ENCODE measurements at regions not wholly inside any gene's neighbourhood (a gene's known extent, or its start where the extent isn't known, plus 50 kb on each side); places are given as distances from the start of the nearest gene placed in this dataset.

DNA sequence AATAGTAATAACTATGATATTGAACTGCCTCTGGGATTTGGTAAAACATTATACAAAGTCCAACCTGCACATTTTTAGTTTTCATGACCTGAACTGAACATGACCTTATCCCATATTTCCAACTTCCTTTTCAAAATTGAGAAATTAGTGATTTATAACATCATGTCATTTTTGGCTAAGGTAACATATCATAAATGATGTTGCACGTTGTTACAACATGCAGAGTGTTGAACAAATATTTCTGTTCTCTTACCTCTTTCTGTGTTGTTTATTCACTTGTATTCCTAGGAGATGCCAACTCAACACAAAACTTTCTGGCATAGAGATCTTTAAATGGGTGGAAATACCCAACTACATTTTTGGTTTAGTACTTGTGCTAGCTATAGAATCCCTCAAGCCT is 496.0 kb downstream of the SLC6A15 start:
- H3K27ac Mint-ChIP-seq = no peak overlapping the region
- H3K27me3 ChIP-seq (ENCODE audit: control insufficient read depth in 1 of 2, insufficient read depth in 2 of 2, low read length in 2 of 2) = no peaks in the 10 kb centered on the region
- TF ChIP-seq, protein P1, sequence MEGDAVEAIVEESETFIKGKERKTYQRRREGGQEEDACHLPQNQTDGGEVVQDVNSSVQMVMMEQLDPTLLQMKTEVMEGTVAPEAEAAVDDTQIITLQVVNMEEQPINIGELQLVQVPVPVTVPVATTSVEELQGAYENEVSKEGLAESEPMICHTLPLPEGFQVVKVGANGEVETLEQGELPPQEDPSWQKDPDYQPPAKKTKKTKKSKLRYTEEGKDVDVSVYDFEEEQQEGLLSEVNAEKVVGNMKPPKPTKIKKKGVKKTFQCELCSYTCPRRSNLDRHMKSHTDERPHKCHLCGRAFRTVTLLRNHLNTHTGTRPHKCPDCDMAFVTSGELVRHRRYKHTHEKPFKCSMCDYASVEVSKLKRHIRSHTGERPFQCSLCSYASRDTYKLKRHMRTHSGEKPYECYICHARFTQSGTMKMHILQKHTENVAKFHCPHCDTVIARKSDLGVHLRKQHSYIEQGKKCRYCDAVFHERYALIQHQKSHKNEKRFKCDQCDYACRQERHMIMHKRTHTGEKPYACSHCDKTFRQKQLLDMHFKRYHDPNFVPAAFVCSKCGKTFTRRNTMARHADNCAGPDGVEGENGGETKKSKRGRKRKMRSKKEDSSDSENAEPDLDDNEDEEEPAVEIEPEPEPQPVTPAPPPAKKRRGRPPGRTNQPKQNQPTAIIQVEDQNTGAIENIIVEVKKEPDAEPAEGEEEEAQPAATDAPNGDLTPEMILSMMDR (IDR thresholded peaks at IDR 0.05) = no peak
- H3K9me3 ChIP-seq (ENCODE audit: control insufficient read depth in 1 of 2, insufficient read depth in 1 of 2, low read length in 2 of 2) = no peaks in the 10 kb centered on the region
- no peak overlapping the region for H3K4me3 ChIP-seq (ENCODE audit: low read length)
- no peaks in the 10 kb centered on the region for H3K36me3 ChIP-seq (ENCODE audit: insufficient read depth, low read length)
- no peak for DNase-seq
- no peak overlapping the region for H3K27ac ChIP-seq (ENCODE audit: low read depth in 1 of 2, low read length in 2 of 2)
- intact Hi-C loops (cut with DNase I, micrococcal nuclease) = no loop called here
- H3K9me3 Mint-ChIP-seq = peaks cover 4% of the 10 kb centered on the region
- H3K36me3 Mint-ChIP-seq (ENCODE audit: low read depth) = no peaks in the 10 kb centered on the region
- H3K4me1 Mint-ChIP-seq (ENCODE audit: low read depth) = no peaks in the 10 kb centered on the region
- CTCF ChIA-PET = no interaction called here
- H3K4me1 ChIP-seq (ENCODE audit: insufficient read depth, low read length) = no peaks in the 10 kb centered on the region
- ATAC-seq (ENCODE audit: poor library complexity) = no peak
- H3K27me3 Mint-ChIP-seq = no peaks in the 10 kb centered on the region
- POLR2A ChIA-PET = no interaction called here
- H3K4me3 Mint-ChIP-seq = no peak overlapping the region

DNA sequence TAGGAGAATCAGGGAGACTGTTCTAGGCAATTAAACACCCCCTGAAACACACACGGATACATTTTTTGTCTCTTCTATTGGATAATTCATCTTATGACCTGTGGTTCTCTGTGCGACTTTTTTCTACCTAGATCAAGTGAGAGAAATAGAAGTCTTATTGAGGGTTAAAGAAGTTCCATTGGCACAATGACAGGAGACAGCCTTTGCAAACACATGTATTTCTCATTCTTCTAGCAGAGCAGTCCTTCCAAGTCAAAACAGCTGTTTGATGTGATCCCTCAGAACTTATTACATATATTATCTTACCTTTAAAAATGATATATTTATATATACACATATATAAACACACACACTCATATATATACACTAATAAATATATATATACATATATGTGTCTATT is 496.7 kb downstream of the SLC6A15 start:
- no peak overlapping the region for H3K27ac Mint-ChIP-seq
- no peak overlapping the region for H3K4me3 Mint-ChIP-seq
- intact Hi-C loops (cut with DNase I, micrococcal nuclease) = no loop called here
- Histone ChIP-seq H3K27ac (ENCODE audit: low read depth in 1 of 2, low read length in 2 of 2) (no peak overlapping the region), H3K27me3 (ENCODE audit: control insufficient read depth in 1 of 2, insufficient read depth in 2 of 2, low read length in 2 of 2) (no peaks in the 10 kb centered on the region), H3K9me3 (ENCODE audit: control insufficient read depth in 1 of 2, insufficient read depth in 1 of 2, low read length in 2 of 2) (no peaks in the 10 kb centered on the region), H3K4me1 (ENCODE audit: insufficient read depth, low read length) (no peaks in the 10 kb centered on the region), H3K4me3 (ENCODE audit: low read length) (no peak overlapping the region), H3K36me3 (ENCODE audit: insufficient read depth, low read length) (no peaks in the 10 kb centered on the region)
- ChIA-PET CTCF (no interaction called here), POLR2A (no interaction called here)
- H3K36me3 Mint-ChIP-seq (ENCODE audit: low read depth) = no peaks in the 10 kb centered on the region
- H3K4me1 Mint-ChIP-seq (ENCODE audit: low read depth) = no peaks in the 10 kb centered on the region
- H3K9me3 Mint-ChIP-seq = peaks cover 4% of the 10 kb centered on the region
- DNase-seq (no peak), ATAC-seq (ENCODE audit: poor library complexity) (no peak)
- TF ChIP-seq, protein P1 (IDR thresholded peaks at IDR 0.05) = no peak
- H3K27me3 Mint-ChIP-seq = no peaks in the 10 kb centered on the region

DNA sequence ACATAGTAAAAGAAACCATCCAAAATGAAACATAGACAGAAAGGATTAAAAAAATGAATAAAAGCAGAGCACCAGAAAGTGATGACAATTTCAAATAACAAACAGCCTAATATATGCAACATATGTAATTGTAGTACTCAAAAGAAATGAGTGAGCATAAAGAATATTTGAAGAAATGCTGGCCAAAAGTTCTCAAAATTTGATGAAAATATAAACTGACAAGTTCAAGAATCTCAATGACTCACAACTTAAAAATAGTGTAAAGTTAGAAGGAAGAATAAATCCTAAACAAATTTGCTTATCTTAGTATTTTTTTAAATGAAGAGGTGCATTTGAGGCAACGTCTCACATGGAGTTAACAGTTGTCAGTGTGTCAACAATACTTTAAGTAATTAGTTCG is 498.9 kb downstream of the SLC6A15 start:
- Histone ChIP-seq H3K27me3 (ENCODE audit: control insufficient read depth in 1 of 2, insufficient read depth in 2 of 2, low read length in 2 of 2) (no peaks in the 10 kb centered on the region), H3K4me3 (ENCODE audit: low read length) (no peak overlapping the region), H3K27ac (ENCODE audit: low read depth in 1 of 2, low read length in 2 of 2) (no peak overlapping the region), H3K36me3 (ENCODE audit: insufficient read depth, low read length) (no peaks in the 10 kb centered on the region), H3K4me1 (ENCODE audit: insufficient read depth, low read length) (no peaks in the 10 kb centered on the region), H3K9me3 (ENCODE audit: control insufficient read depth in 1 of 2, insufficient read depth in 1 of 2, low read length in 2 of 2) (no peaks in the 10 kb centered on the region)
- ChIA-PET CTCF (no interaction called here), POLR2A (no interaction called here)
- ATAC-seq (ENCODE audit: poor library complexity) = no peak
- Mint-ChIP-seq H3K36me3 (ENCODE audit: low read depth) (no peaks in the 10 kb centered on the region), H3K4me3 (no peak overlapping the region), H3K27me3 (no peaks in the 10 kb centered on the region), H3K4me1 (ENCODE audit: low read depth) (no peaks in the 10 kb centered on the region), H3K9me3 (peaks cover 7% of the 10 kb centered on the region), H3K27ac (no peak overlapping the region)
- DNase-seq = no peak
- TF ChIP-seq, protein P1 (IDR thresholded peaks at IDR 0.05) = no peak
- intact Hi-C loops (cut with DNase I, micrococcal nuclease) = no loop called here

Measured in CD4-positive, alpha-beta T cell (primary cell).